NCI-H526 (cell line): ENCODE measurements at regions not wholly inside any gene's neighbourhood (a gene's known extent, or its start where the extent isn't known, plus 50 kb on each side); places are given as distances from the start of the nearest gene placed in this dataset.
"Not testable (repeated sequence)": the region's sequence is repeated elsewhere in the genome, so short reads cannot be mapped to it uniquely, and the experiment has no call there.

ENCODE experiments used
- DNase-seq, 2 experiments: peaks; one replicate each; lab custom pipeline; 2025; lab: John Stamatoyannopoulos, UW

- DNase-seq, result peak in 1 of 2 experiments; percentile 57
These were observed 941.1 kb upstream of the FANCL start for GRCh38 chr2:59182249-59182648.

- no peak for DNase-seq
These were observed 940.2 kb upstream of the FANCL start for GRCh38 chr2:59181347-59181746.

DNA sequence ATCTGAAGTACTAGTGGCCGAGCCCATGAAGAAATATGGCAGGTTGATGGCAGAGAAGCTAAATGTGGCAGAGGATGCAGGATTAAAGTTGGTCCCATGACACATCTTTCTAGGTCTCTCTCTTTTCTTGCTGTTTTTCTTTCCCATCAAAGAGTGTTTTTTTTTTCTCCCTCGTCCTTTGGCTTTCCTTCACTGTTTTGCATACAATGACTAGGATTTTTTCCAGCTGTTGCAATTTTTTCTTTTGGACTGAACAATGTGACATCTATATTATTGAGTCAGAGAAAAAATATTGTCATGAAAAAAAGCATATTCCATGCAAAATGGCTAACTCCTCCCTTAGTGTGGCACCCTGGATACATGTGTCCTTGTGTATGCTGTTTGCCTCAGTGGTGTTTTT lies 939.5 kb upstream of the FANCL start:
- no peak for DNase-seq

- DNase-seq, result no peak
These were observed 939.0 kb upstream of the FANCL start for GRCh38 chr2:59180111-59180510.

DNA sequence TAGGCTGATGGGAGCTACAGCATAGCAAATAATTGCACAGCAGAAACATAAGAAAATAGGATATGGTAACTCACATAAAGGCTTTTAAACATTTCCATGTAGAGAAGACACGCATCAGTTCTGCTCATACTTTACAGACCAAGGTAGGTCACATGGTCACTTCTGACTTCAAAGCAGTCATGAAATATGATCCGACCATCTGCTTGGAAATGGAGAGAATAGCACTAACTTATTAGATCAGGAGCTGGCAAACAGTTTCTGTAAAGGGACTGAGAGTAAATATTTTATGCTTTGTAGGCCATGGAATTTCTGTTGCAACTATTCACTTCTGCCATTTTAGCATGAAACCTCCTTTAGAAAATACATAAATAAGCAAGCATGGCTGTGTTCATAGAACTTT lies 936.6 kb upstream of the FANCL start:
- DNase-seq, result peak; percentile 67 to 78

DNA sequence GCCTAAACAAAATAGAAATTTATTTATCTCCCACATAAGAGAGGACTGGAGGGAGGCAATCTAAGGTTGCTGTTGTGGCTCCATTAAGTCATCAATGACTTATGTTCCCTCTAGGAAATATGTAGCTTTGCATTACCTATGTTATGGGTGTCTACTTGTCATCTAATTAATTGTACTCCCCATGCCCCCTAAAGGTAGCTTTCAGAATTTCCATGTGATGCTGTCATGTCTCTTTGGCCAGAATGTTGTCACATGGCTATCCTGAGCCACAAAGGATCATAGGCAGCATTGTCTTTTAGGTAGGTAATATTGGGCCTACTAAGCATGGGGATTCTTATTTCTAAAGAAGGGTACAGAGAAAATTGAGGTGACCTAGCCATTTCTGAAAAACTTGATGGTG lies 935.6 kb upstream of the FANCL start:
- peak in 1 of 2 experiments; percentile 11 for DNase-seq

DNA sequence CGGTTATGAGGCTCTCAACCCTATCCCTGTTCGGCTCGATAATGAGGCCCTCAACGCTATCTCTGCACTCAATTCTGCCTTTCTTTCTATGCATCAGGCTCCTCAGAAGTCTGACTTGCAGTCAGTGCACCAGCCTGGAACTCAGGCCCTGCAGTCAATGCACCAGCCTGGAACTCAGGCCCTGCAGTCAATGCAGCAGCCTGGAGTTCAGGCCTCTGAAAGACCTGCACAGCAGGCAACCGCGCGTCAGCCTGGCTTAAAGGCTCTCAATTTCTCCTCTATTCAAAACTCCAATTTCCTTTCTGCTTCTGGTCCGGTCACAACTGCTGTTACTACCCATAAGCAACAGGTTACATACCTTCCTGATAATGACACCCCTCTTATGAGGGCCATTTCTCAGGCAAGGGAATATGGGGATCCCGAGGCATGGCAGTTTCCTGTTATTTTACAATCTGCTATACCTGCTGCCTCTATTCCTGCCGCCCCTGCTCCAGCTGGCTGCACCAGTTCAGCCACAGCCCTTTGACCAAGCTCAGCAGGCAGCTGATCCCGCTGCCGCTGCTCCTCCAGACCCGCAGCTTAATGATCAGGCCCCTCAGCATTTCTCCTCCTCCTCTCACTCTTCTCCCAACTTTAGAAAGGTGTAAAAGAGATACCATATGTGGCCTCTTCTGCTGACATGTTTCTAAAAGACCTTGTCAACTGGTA lies 933.6 kb upstream of the FANCL start:
- DNase-seq, result peak in 1 of 2 experiments; percentile 8

GRCh38 chr2:59173325-59173724 lies 932.2 kb upstream of the FANCL start:
- DNase-seq, result no peak

GRCh38 chr2:59171019-59171418 lies 929.9 kb upstream of the FANCL start:
- DNase-seq, result peak in 1 of 2 experiments; percentile 4

GRCh38 chr2:59168766-59169165 lies 927.6 kb upstream of the FANCL start:
- DNase-seq, result no peak

DNA sequence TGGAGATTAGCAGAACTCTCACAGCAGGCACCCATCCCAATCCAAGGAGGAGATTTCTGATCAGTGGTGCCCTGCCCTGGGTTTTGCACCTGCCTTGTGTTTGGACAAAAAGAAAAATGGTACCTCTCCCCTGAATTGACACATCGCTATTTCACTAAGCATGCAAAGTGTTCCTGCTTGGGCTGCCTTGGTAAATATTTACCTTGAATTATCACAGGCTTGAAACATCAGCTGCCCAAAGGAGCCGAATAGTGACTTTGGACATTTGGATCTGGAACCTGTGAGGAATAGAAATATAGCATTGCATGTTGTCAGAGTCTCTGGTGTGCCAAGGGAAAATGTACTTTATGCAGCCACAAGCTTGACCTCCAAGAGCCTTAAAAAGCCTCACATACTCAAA lies 926.4 kb upstream of the FANCL start:
- peak; percentile 87 to 89 for DNase-seq

GRCh38 chr2:59157908-59158307 lies 916.8 kb upstream of the FANCL start:
- DNase-seq, result not testable (repeated sequence)

GRCh38 chr2:59151805-59152204 lies 910.7 kb upstream of the FANCL start:
- no peak for DNase-seq

DNA sequence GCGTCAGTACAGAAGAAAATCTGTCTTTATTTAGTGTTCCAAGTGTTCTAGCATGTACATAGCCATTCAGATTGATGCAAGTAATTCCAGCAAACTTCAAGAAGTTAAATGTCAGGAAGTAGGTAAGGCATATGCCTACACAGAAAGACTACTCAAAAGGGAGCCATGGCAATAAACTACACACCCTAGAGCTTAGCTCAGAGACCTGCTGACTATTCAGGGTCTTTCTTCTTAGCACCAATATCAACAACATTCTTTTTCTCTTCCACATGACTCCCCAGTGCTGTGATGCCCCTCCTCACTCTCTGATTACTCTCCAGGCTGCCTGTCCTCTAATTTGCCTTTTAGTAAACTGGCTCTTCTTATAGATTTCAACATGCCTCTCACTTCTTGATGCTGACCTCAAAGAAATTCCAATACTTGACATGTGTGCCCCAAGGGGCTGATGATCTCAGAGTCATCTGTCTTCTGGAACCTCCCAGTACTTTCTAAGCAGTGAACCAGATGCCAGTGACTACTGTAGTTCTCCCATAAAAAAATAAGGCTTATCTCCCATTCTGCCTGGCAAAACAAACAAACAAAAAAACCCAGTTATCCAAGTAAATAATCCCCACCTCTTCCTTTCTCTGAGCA lies 909.2 kb upstream of the FANCL start:
- no peak for DNase-seq

DNA sequence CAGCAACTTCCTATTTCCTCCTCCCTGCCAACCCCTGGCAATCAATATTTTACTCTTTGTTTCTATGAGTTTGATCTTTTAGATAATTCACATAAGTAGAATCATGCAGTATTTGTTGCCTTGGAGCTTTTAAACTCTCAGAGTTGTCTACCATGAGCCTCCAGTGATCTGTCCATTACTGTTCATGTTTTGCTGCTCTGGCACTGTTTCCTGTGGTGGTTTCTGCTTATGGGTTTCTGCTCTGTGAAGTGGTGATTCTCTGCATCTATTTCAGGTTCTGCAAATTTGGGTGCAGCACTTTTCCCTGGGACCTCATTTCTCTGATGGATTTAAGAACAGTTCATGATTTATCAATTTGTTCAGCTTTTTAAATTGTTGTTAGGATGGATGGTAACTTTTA lies 908.1 kb upstream of the FANCL start:
- DNase-seq, result no peak

GRCh38 chr2:59112258-59112657 lies 871.1 kb upstream of the FANCL start:
- DNase-seq, result no peak

DNA sequence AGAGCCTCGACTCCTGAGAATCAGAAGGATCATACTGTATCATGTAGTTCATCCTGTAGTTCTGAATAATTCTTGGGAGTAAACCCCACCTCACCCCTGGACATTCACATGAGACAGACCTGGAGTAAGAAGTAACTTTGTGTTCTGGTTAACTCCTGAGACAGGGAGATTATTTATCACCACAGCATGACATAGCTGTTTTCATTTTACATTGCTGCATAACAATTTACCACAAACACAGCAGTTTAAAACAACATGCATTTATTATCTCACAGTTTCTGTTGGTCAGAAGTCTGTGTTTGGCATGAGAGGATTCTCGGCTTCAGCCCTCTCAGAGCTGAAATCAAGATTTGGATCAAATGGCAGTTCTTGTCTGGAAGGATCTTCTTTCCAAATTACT lies 855.8 kb upstream of the FANCL start:
- DNase-seq, result no peak

GRCh38 chr2:59093571-59093970 lies 852.4 kb upstream of the FANCL start:
- DNase-seq, result no peak

DNA sequence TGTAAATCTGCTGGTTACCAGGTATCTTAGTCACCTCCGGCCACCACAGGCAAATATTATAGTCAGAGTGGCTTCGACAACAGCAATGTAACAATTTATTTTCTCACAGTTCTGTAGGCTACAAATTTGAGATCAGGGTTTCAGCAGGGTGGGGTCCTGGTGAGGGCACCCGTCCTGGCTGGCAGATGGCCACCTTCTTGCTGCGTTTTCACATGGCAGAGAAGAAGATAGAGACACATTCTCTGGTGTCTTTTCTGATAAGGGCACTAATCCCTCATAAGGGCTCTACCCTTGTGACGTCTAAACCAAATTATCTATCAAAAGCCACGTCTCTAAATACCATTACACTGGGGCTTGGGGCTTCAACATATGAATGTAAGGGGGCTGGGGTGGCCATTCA lies 843.2 kb upstream of the FANCL start:
- DNase-seq, result no peak

DNA sequence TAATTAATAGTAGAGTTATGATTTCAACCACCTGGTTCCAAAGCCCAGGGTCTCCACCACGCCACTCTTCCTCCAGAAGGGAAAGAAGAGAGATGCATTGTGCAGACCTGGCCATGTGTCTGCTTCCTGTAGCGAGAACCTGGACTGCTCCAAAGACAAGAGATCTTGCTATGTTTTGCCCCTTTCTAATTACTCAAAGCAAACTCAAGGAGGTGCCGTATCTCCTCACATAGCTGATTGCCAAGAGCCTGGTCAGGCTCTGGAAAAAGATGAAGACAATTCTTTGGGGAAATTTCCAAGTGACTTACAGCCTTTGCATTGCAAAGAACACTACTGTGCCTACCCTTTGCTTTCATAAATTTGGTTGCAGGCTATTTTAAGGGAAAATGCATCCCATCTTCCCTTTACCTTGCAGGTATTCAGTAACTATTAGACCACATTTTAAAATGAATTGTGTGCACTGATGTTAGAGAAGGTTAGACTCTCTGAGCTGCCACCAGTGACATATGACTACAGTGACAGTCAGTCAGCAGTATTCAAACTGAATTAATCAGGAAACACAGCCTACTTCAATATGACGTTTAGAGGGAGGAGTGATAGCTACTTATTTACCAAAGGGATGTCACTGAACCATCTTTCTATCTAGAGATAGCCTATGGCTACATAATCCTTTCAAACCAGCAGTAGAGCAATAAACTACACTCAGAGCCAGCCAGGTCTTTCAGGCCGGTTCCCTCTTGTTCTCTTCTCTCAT lies 842.1 kb upstream of the FANCL start:
- no peak for DNase-seq

- no peak for DNase-seq
These were observed 841.5 kb upstream of the FANCL start for GRCh38 chr2:59082657-59083056.

DNA sequence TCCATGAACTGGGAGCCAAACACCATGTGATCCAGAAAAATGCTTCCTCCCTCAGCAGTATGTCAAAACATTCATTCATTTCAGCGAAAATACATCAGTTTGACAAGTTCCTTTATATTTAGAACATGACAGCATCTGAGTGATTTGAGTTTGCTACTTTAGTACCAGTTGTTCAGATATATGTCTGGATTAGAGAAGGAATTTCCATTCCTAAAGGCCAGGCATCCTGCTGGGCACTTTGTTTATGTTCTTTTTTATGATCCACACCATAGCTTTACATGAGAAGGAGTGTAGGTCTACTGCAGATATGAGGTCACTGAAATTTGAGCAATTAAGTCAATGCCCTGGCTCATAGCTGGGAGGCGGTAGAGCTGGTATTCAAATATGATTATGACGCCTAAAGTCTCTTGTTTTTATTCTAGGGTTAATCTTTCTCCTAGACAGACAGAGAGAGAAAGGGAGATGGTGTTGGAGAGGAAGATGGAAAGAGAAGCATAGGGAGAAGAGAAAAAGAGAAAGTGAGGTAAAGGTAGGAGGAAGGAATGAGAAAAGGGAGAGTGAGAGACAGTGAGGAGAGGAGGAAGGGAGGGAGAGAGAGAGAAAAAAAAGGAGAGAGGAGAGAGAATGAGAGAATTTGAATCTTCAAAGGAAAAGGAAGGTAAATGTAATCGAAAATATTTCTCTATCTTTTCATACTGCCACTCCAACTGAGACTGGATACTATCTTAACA lies 839.5 kb upstream of the FANCL start:
- DNase-seq, result no peak
